ENCODE measurements at regions not wholly inside any gene's neighbourhood (a gene's known extent, or its start where the extent isn't known, plus 50 kb on each side); places are given as distances from the start of the nearest gene placed in this dataset.

- Histone ChIP-seq H3K27ac (no peak overlapping the region), H3K4me3 (ENCODE audit: low read depth, low read length) (no peak overlapping the region), H3K27me3 (replicated peaks) (no peaks in the 10 kb centered on the region), H3K36me3 (replicated peaks) (no peaks in the 10 kb centered on the region)
- DNase-seq: no peak
- in situ Hi-C loops (cut with HindIII; ENCODE audit: low pct_ligation_motif_present, low sequenced_read_pairs): no loop called here
- TF ChIP-seq, protein P1, sequence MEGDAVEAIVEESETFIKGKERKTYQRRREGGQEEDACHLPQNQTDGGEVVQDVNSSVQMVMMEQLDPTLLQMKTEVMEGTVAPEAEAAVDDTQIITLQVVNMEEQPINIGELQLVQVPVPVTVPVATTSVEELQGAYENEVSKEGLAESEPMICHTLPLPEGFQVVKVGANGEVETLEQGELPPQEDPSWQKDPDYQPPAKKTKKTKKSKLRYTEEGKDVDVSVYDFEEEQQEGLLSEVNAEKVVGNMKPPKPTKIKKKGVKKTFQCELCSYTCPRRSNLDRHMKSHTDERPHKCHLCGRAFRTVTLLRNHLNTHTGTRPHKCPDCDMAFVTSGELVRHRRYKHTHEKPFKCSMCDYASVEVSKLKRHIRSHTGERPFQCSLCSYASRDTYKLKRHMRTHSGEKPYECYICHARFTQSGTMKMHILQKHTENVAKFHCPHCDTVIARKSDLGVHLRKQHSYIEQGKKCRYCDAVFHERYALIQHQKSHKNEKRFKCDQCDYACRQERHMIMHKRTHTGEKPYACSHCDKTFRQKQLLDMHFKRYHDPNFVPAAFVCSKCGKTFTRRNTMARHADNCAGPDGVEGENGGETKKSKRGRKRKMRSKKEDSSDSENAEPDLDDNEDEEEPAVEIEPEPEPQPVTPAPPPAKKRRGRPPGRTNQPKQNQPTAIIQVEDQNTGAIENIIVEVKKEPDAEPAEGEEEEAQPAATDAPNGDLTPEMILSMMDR (IDR thresholded peaks at IDR 0.05; ENCODE audit: low read depth, low read length, missing control alignments): no peak
These were observed 163.2 kb upstream of the BLID start for GRCh38 chr11:122279194-122279593.

- no peak for DNase-seq
- Histone ChIP-seq H3K4me3 (ENCODE audit: low read depth, low read length) (no peak overlapping the region), H3K27me3 (replicated peaks) (no peaks in the 10 kb centered on the region), H3K27ac (no peak overlapping the region), H3K36me3 (replicated peaks) (no peaks in the 10 kb centered on the region)
- TF ChIP-seq, protein P1 (IDR thresholded peaks at IDR 0.05; ENCODE audit: low read depth, low read length, missing control alignments): no peak
- in situ Hi-C loops (cut with HindIII; ENCODE audit: low pct_ligation_motif_present, low sequenced_read_pairs): no loop called here
These were observed 161.5 kb upstream of the BLID start for GRCh38 chr11:122277493-122277892.

- DNase-seq: no peak
- Histone ChIP-seq H3K4me3 (ENCODE audit: low read depth, low read length) (no peak overlapping the region), H3K36me3 (replicated peaks) (no peaks in the 10 kb centered on the region), H3K27ac (no peak overlapping the region), H3K27me3 (replicated peaks) (no peaks in the 10 kb centered on the region)
- TF ChIP-seq, protein P1 (IDR thresholded peaks at IDR 0.05; ENCODE audit: low read depth, low read length, missing control alignments): no peak
- in situ Hi-C loops (cut with HindIII; ENCODE audit: low pct_ligation_motif_present, low sequenced_read_pairs): no loop called here
These were observed 160.2 kb upstream of the BLID start for GRCh38 chr11:122276221-122276620.

DNA sequence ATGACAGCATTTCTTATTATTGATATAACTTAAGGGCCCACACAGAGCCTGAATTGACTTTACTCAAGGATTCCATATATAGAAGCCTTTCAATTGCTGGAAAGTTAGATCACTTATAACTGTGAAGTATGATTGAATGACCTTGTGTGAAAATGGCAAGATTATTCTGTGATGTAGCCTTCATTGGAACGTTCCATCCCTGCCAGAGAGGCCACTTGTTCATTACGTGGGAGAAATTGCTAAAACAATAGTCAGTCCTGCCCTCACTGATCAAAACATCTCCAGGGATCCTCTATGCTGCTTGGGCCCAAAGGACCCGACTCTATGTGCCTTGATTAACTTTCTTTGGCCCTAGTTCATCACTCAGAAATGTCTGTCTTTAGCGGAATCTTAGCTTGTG lies 159.5 kb upstream of the BLID start:
- Histone ChIP-seq H3K4me3 (ENCODE audit: low read depth, low read length) (no peak overlapping the region), H3K27me3 (replicated peaks) (no peaks in the 10 kb centered on the region), H3K36me3 (replicated peaks) (no peaks in the 10 kb centered on the region), H3K27ac (no peak overlapping the region)
- DNase-seq: no peak
- in situ Hi-C loops (cut with HindIII; ENCODE audit: low pct_ligation_motif_present, low sequenced_read_pairs): no loop called here
- TF ChIP-seq, protein P1 (IDR thresholded peaks at IDR 0.05; ENCODE audit: low read depth, low read length, missing control alignments): no peak

- TF ChIP-seq, protein P1 (IDR thresholded peaks at IDR 0.05; ENCODE audit: low read depth, low read length, missing control alignments): no peak
- in situ Hi-C loops (cut with HindIII; ENCODE audit: low pct_ligation_motif_present, low sequenced_read_pairs): no loop called here
- H3K27me3 ChIP-seq (replicated peaks): no peaks in the 10 kb centered on the region
- no peak overlapping the region for H3K4me3 ChIP-seq (ENCODE audit: low read depth, low read length)
- no peak for DNase-seq
- H3K27ac ChIP-seq: no peak overlapping the region
- H3K36me3 ChIP-seq (replicated peaks): no peaks in the 10 kb centered on the region
These were observed 157.6 kb upstream of the BLID start for GRCh38 chr11:122273476-122274191.

- no peaks in the 10 kb centered on the region for H3K36me3 ChIP-seq (replicated peaks)
- TF ChIP-seq, protein P1 (IDR thresholded peaks at IDR 0.05; ENCODE audit: low read depth, low read length, missing control alignments): no peak
These were observed 155.7 kb upstream of the BLID start for GRCh38 chr11:122271745-122272144.

More at GRCh38 chr11:122271745-122272144, 155.7 kb upstream of the BLID start:
- H3K27me3 ChIP-seq (replicated peaks): no peaks in the 10 kb centered on the region
- H3K27ac ChIP-seq: no peak overlapping the region
- no peak overlapping the region for H3K4me3 ChIP-seq (ENCODE audit: low read depth, low read length)
- no peak for DNase-seq
- in situ Hi-C loops (cut with HindIII; ENCODE audit: low pct_ligation_motif_present, low sequenced_read_pairs): no loop called here
